Esophagus muscularis mucosa (tissue), 4 donors: ENCODE measurements at regions not wholly inside any gene's neighbourhood (a gene's known extent, or its start where the extent isn't known, plus 50 kb on each side); places are given as distances from the start of the nearest gene placed in this dataset.

Source experiments
- CTCF ChIP-seq, 3 experiments: fragments of 200-600 bp in 2 of 3; fragments of 450-650 bp in 1 of 3; sonication (generic) in 2 of 3; IDR thresholded peaks; one replicate each; pipeline ENCODE4 v1.5.1; 2017 to 2019; ENCODE audit warnings: antibody characterized with exemption in 3 of 3, mild to moderate bottlenecking in 2 of 3, moderate library complexity in 1 of 3
- EP300 ChIP-seq: sonication (generic); formaldehyde crosslinking; IDR thresholded peaks from one replicate; pipeline ENCODE4 v1.6.1; 2017; ENCODE audit warnings: antibody characterized with exemption
- POLR2A ChIP-seq: fragments of 450-650 bp; IDR thresholded peaks from one replicate; pipeline ENCODE4 v1.6.1; 2017; ENCODE audit warnings: antibody characterized with exemption, moderate library complexity, mild to moderate bottlenecking, low read depth
- POLR2AphosphoS5 ChIP-seq, 2 donors: sonication (generic); formaldehyde crosslinking; IDR thresholded peaks; one replicate each; pipeline ENCODE4 v1.6.1; 2017; ENCODE audit warnings: antibody characterized with exemption in 2 of 2

GRCh38 chr2:125630377-125630776 lies 1025.6 kb upstream of the GYPC start:
- TF ChIP-seq POLR2A (no peak), CTCF (IDR thresholded peaks at IDR 0.05) (no peak), POLR2AphosphoS5 (IDR thresholded peaks at IDR 0.05) (no peak), EP300 (no peak)
